ENCODE measurements at regions not wholly inside any gene's neighbourhood (a gene's known extent, or its start where the extent isn't known, plus 50 kb on each side); places are given as distances from the start of the nearest gene placed in this dataset.
"Not testable (repeated sequence)": the region's sequence is repeated elsewhere in the genome, so short reads cannot be mapped to it uniquely, and the experiment has no call there.

- no peak for DNase-seq
These were observed 50.3 kb upstream of the OSBPL11 start for GRCh38 chr3:125645616-125646015.

GRCh38 chr3:125646581-125646980, 51.3 kb upstream of the OSBPL11 start:
- DNase-seq = no peak

GRCh38 chr3:125647318-125648014, 52.2 kb upstream of the OSBPL11 start:
- DNase-seq = no peak

GRCh38 chr3:125651244-125651643, 55.9 kb upstream of the OSBPL11 start:
- DNase-seq = peak; percentile 6

GRCh38 chr3:125652349-125652748, 57.1 kb upstream of the OSBPL11 start:
- no peak for DNase-seq

- no peak for DNase-seq
These were observed 59.2 kb upstream of the OSBPL11 start for GRCh38 chr3:125654526-125654925.

GRCh38 chr3:125662675-125663074, 67.4 kb upstream of the OSBPL11 start:
- no peak for DNase-seq

- no peak for DNase-seq
These were observed 75.1 kb upstream of the OSBPL11 start for GRCh38 chr3:125670352-125670751.

- no peak for DNase-seq
These were observed 75.6 kb upstream of the OSBPL11 start for GRCh38 chr3:125670945-125671344.

- no peak for DNase-seq
These were observed 76.4 kb upstream of the OSBPL11 start for GRCh38 chr3:125671461-125672243.

GRCh38 chr3:125675791-125676190, 80.5 kb upstream of the OSBPL11 start:
- DNase-seq = no peak

GRCh38 chr3:125679258-125679657, 84.0 kb upstream of the OSBPL11 start:
- DNase-seq = no peak

GRCh38 chr3:125681146-125681545, 85.8 kb upstream of the OSBPL11 start:
- DNase-seq = no peak

GRCh38 chr3:125681906-125682305, 86.6 kb upstream of the OSBPL11 start:
- DNase-seq = not testable (repeated sequence)

- not testable (repeated sequence) for DNase-seq
These were observed 87.3 kb upstream of the OSBPL11 start for GRCh38 chr3:125682610-125683009.

GRCh38 chr3:125683067-125683829, 88.0 kb upstream of the OSBPL11 start:
- DNase-seq = no peak

- no peak for DNase-seq
These were observed 88.9 kb upstream of the OSBPL11 start for GRCh38 chr3:125684199-125684598.

- peak; percentile 14 for DNase-seq
These were observed 90.4 kb upstream of the OSBPL11 start for GRCh38 chr3:125685741-125686140.

GRCh38 chr3:125692361-125692760, 97.1 kb upstream of the OSBPL11 start:
- DNase-seq = no peak

GRCh38 chr3:125693887-125694286, 98.6 kb upstream of the OSBPL11 start:
- DNase-seq = no peak

- DNase-seq = no peak
These were observed 99.5 kb upstream of the OSBPL11 start for GRCh38 chr3:125694761-125695294.

GRCh38 chr3:125695688-125696087, 100.4 kb upstream of the OSBPL11 start:
- DNase-seq = no peak

GRCh38 chr3:125697126-125697525, 101.8 kb upstream of the OSBPL11 start:
- DNase-seq = not testable (repeated sequence)

Data from kidney glomerular epithelial cell (primary cell).